AG09319 (cell line): ENCODE measurements at regions not wholly inside any gene's neighbourhood (a gene's known extent, or its start where the extent isn't known, plus 50 kb on each side); places are given as distances from the start of the nearest gene placed in this dataset.

ENCODE experiments used
- DNase-seq: peaks from one replicate; pipeline ENCODE4 v3.0.0-alpha.2; 2010; ENCODE audit warnings: low read depth; ENCODE audit errors: extremely low read depth
- TF ChIP-seq, protein P1 (sequence below): IDR thresholded peaks from 2 replicates; pipeline ENCODE4 v1.5.1; 2011; ENCODE audit warnings: low read depth, mild to moderate bottlenecking, inconsistent platforms, low read length, moderate library complexity

DNA sequence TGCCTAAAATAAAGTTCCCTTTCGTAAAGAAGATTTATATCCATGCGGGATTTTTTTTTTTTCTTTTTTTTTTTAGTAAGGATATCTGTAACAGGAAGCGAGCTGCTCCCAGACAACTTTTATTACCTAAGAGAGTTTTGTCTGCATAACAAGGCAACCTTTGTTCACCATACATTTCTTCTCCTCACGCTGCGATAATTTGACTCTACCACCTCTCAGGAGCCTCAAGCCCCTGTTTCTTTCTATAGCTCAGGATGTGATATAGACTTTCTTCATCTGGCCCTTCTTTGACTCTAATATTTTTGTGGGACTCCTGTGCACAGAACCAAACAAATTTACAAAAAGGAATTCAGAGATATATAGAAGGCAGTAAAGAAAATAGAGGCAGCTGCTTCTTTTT lies 1053.7 kb upstream of the SPRY2 start:
- TF ChIP-seq, protein P1, sequence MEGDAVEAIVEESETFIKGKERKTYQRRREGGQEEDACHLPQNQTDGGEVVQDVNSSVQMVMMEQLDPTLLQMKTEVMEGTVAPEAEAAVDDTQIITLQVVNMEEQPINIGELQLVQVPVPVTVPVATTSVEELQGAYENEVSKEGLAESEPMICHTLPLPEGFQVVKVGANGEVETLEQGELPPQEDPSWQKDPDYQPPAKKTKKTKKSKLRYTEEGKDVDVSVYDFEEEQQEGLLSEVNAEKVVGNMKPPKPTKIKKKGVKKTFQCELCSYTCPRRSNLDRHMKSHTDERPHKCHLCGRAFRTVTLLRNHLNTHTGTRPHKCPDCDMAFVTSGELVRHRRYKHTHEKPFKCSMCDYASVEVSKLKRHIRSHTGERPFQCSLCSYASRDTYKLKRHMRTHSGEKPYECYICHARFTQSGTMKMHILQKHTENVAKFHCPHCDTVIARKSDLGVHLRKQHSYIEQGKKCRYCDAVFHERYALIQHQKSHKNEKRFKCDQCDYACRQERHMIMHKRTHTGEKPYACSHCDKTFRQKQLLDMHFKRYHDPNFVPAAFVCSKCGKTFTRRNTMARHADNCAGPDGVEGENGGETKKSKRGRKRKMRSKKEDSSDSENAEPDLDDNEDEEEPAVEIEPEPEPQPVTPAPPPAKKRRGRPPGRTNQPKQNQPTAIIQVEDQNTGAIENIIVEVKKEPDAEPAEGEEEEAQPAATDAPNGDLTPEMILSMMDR = no peak
- no peak for DNase-seq

DNA sequence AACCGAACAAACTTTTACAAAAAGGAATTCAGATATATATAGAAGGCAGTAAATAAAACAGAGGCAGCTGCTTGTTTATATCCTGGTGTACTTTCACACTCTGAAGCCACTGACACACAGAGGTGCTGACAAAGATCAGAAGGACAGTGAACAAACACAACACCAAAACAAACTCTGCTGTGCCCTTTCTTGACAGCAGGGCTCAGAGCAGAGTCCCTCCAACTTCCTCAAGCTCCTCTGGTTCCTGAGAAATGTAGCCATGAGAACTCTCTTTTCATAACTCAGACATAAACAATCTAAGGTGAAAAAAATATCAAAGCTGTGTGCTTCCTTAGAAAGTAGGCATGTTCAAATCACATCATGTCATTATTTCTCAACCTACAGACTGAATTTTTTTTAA lies 1052.8 kb upstream of the SPRY2 start:
- DNase-seq = no peak
- TF ChIP-seq, protein P1 = no peak

DNA sequence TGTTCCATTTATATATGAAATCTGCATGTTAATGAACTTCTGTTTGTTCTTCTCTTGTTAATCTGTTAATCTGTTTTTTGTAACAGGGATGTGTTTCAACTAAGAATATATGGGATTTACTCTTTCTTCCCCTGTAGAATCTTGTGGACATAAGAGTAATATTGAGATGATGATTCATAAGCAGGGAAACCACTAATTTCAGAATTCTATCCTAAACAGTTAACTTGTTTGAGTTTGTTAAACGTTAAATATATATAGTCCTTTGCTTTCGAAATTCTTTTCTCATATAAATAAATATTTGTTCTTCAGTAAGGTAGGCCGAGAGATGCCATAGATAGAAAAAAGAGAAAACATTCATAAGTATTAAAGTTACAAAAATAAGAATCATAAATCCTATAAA lies 1052.2 kb upstream of the SPRY2 start:
- TF ChIP-seq, protein P1 = no peak
- DNase-seq = no peak

DNA sequence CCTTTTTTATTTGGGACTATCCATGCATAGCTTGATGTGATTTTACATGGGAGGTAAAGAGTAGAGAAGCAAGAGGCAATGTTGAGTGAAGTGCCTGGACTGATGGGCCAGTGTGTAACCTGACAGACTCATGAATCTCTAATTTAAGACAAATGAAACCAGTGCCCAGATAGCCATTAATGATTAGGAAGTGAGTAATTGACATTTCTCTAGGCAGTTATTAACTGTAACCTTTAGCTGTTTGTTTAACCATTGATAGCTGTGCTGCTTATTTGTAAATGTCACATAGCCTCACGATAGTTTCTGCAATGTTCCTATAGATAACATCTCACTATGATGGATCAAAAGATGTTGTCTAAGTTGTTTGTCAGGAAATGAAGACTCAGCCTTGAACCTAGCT lies 1047.5 kb upstream of the SPRY2 start:
- no peak for DNase-seq
- TF ChIP-seq, protein P1 = no peak

DNA sequence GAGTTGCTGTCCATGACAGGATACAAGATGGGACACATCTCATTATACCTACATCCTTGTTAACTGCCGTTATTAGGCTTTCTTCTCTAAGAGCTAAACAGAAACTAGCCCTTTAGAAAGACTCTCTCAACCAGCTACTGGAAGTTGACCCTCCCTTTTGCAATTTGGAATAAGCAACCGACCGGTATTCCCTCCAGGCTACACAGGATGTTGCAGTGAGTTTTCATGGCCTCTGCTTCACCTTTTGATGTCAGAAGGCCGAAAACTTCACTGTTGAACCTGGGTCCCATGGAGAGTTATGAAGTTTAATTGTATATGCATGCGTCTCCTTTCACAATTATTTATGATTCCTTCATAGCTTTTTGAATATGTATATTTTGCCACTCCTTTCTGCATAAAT lies 1042.5 kb upstream of the SPRY2 start:
- TF ChIP-seq, protein P1 = no peak
- DNase-seq = no peak

DNA sequence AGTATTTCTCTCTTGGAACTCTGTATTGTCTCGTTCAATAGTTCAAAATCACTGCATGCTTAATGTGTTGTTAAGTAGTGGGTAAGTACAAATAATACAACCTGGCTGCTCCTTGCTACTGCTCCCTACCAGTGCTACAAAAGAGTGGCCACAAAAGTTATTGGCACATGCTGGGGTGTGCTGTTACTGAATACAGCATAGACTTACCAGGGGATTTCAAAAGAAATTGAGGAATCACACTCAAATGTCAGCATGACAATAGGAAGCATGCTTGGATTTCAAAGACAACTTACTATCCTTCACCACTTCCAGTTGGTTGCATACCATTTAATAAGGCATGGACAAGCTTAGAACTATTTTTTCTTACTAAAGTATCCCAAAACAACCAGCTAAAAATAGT lies 1041.3 kb upstream of the SPRY2 start:
- TF ChIP-seq, protein P1 = no peak

DNA sequence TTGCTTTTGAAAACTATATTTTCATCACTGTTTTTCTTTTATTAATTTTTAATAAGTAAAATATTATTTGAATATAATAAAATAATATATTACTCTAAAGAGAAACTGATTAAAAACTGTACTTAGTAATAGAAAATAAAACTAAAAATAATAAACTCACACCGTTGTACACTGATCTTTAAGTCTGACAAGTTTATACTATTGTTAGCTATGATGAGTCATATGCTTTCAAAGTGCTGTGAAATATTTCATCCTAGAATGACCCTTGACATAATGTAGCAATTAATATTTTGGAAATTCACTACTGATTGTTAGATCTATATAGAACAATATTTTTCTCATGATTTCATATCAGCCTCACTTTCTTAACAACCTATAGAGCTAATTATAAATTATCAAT lies 1040.6 kb upstream of the SPRY2 start:
- TF ChIP-seq, protein P1 = no peak
- DNase-seq = no peak

More for the DNA sequence above, 1041.3 kb upstream of the SPRY2 start:
- DNase-seq = no peak
